ENCODE measurements at regions not wholly inside any gene's neighbourhood (a gene's known extent, or its start where the extent isn't known, plus 50 kb on each side); places are given as distances from the start of the nearest gene placed in this dataset.

DNA sequence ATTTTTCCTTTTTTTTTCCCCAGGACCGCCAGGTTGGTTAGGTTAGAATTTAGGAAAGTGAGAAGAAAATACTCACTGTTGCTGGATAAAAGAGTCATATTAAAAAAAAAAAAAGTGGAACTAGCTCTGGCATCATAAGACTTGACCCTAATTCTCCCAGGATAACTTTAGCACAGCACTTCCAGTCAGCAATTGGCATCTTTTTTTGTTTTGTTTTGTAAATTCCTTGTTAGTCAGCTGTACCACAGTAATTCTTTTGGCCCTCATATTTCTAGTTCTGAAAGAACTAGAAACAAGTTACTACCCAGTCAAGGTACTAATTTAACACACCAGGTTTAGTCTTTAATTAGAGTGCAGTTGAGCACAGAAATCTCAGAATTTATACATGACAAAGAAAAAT is 873.5 kb upstream of the POU3F3 start:
- TF ChIP-seq POLR2A (IDR thresholded peaks at IDR 0.05): no peak
- TF ChIP-seq, protein P1, sequence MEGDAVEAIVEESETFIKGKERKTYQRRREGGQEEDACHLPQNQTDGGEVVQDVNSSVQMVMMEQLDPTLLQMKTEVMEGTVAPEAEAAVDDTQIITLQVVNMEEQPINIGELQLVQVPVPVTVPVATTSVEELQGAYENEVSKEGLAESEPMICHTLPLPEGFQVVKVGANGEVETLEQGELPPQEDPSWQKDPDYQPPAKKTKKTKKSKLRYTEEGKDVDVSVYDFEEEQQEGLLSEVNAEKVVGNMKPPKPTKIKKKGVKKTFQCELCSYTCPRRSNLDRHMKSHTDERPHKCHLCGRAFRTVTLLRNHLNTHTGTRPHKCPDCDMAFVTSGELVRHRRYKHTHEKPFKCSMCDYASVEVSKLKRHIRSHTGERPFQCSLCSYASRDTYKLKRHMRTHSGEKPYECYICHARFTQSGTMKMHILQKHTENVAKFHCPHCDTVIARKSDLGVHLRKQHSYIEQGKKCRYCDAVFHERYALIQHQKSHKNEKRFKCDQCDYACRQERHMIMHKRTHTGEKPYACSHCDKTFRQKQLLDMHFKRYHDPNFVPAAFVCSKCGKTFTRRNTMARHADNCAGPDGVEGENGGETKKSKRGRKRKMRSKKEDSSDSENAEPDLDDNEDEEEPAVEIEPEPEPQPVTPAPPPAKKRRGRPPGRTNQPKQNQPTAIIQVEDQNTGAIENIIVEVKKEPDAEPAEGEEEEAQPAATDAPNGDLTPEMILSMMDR (IDR thresholded peaks at IDR 0.05): no peak

Data from Peyer's patch (tissue), 4 donors.